IMR-90 (cell line): ENCODE measurements at regions not wholly inside any gene's neighbourhood (a gene's known extent, or its start where the extent isn't known, plus 50 kb on each side); places are given as distances from the start of the nearest gene placed in this dataset.
A peak's percentile ranks its signal among the peaks of the same experiment; 100 is the strongest.

Experiments
- ATAC-seq: fragments of 200-7000 bp; cut with Tn5 transposase; 2 replicates; pipeline ENCODE4 v1.9.1; 2020; ENCODE audit warnings: low read depth, mild to moderate bottlenecking, moderate library complexity
- BruUV-seq: library from RNA; stranded (reverse); fragments of 400-500 nt; replicated peaks from 2 replicates; lab custom pipeline; 2021; lab: Mats Ljungman, UMichigan
- CTCF ChIA-PET: fragments of 300-600 bp; formaldehyde crosslinking; extraction: SDS; loops from one replicate; lab custom pipeline; 2021; ENCODE audit warnings: antibody characterized with exemption; lab: Yijun Ruan, JAX
- POLR2A ChIA-PET: fragments of 300-600 bp; sonication (Branson Sonifier 250); formaldehyde crosslinking; loops from one replicate; lab custom pipeline; 2022; ENCODE audit warnings: antibody characterized with exemption; ENCODE audit not compliant: unreplicated experiment; lab: Charles Lee
- DNase-seq: peaks from one replicate; pipeline ENCODE4 v3.0.0; 2013
- H2AFZ ChIP-seq: replicated peaks from 2 replicates; pipeline ENCODE3; 2013; ENCODE audit warnings: low read length, mild to moderate bottlenecking; ENCODE audit not compliant: poor library complexity
- H2AK5ac ChIP-seq: 2 replicates; pipeline ENCODE4 v1.6.1; 2013; ENCODE audit warnings: low read depth, low read length, inconsistent platforms
- H2AK9ac ChIP-seq: replicated peaks from 2 replicates; pipeline ENCODE3; 2013; ENCODE audit warnings: mild to moderate bottlenecking, low read depth, low read length, moderate library complexity; ENCODE audit not compliant: poor library complexity
- H2BK120ac ChIP-seq: 2 replicates; pipeline ENCODE4 v1.6.1; 2013; ENCODE audit warnings: low read depth, low read length, inconsistent platforms
- H2BK15ac ChIP-seq: 3 replicates; pipeline ENCODE4 v1.6.1; 2013; ENCODE audit warnings: low read depth, low read length, inconsistent platforms
- H2BK20ac ChIP-seq: 2 replicates; pipeline ENCODE4 v1.6.1; 2013; ENCODE audit warnings: low read depth, mild to moderate bottlenecking, inconsistent platforms, low read length, moderate library complexity
- H2BK5ac ChIP-seq: 2 replicates; pipeline ENCODE4 v1.6.1; 2013; ENCODE audit warnings: mild to moderate bottlenecking, low read depth, low read length, inconsistent platforms; ENCODE audit not compliant: poor library complexity, severe bottlenecking
- H3K14ac ChIP-seq: replicated peaks from 2 replicates; pipeline ENCODE4 v1.6.1; 2013; ENCODE audit warnings: low read depth, low read length, inconsistent platforms
- H3K18ac ChIP-seq: 2 replicates; pipeline ENCODE4 v1.6.1; 2013; ENCODE audit warnings: low read depth, low read length, control low read depth
- H3K23ac ChIP-seq: 2 replicates; pipeline ENCODE4 v1.6.1; 2013; ENCODE audit warnings: low read depth, low read length, inconsistent platforms
- H3K27ac ChIP-seq: 2 replicates; pipeline ENCODE4 v1.5.1; 2013; ENCODE audit warnings: mild to moderate bottlenecking, control low read depth, low read length; ENCODE audit not compliant: insufficient read depth
- H3K27me3 ChIP-seq: 2 replicates; pipeline ENCODE4 v1.6.1; 2013; ENCODE audit warnings: low read length; ENCODE audit not compliant: control insufficient read depth, insufficient read depth
- H3K36me3 ChIP-seq: 2 replicates; pipeline ENCODE4 v1.6.1; 2013; ENCODE audit warnings: low read length, mixed read lengths; ENCODE audit not compliant: control insufficient read depth, insufficient read depth
- H3K4ac ChIP-seq: 2 replicates; pipeline ENCODE4 v1.6.1; 2013; ENCODE audit warnings: low read depth, low read length, inconsistent platforms
- H3K4me1 ChIP-seq: 2 replicates; pipeline ENCODE4 v1.6.1; 2013; ENCODE audit warnings: low read length, mixed read lengths; ENCODE audit not compliant: control insufficient read depth, insufficient read depth
- H3K4me2 ChIP-seq: 2 replicates; pipeline ENCODE4 v1.6.1; 2013; ENCODE audit warnings: low read depth, mild to moderate bottlenecking, control low read depth, low read length, moderate library complexity
- H3K4me3 ChIP-seq: 2 replicates; pipeline ENCODE4 v1.5.1; 2013; ENCODE audit warnings: low read depth, mild to moderate bottlenecking, control low read depth, low read length, moderate library complexity; ENCODE audit not compliant: insufficient read depth
- H3K56ac ChIP-seq: 2 replicates; pipeline ENCODE4 v1.6.1; 2013; ENCODE audit warnings: low read length, inconsistent platforms; ENCODE audit not compliant: insufficient read depth; ENCODE audit errors: extremely low read depth
- H3K79me1 ChIP-seq, 2 experiments: 2 replicates each; pipeline ENCODE4 v1.6.1; 2013; ENCODE audit warnings: low read length in 2 of 2, inconsistent platforms in 1 of 2, low read depth in 1 of 2
- H3K9ac ChIP-seq: 2 replicates; pipeline ENCODE4 v1.6.1; 2013; ENCODE audit warnings: low read depth, low read length, control low read depth
- H3K9me1 ChIP-seq: 2 replicates; pipeline ENCODE4 v1.6.1; 2013; ENCODE audit warnings: low read length, inconsistent platforms; ENCODE audit not compliant: insufficient read depth
- H3K9me3 ChIP-seq: 2 replicates; pipeline ENCODE4 v1.6.1; 2013; ENCODE audit warnings: low read length; ENCODE audit not compliant: control insufficient read depth, insufficient read depth
- H4K20me1 ChIP-seq: 2 replicates; pipeline ENCODE4 v1.6.1; 2013; ENCODE audit warnings: low read length, inconsistent platforms; ENCODE audit not compliant: insufficient read depth
- H4K5ac ChIP-seq: 2 replicates; pipeline ENCODE4 v1.6.1; 2013; ENCODE audit warnings: mild to moderate bottlenecking, low read depth, low read length, control low read depth
- H4K8ac ChIP-seq, 2 experiments: 2 replicates each; pipeline ENCODE4 v1.6.1; 2013; ENCODE audit warnings: low read depth in 2 of 2, low read length in 2 of 2, control low read depth in 1 of 2, inconsistent platforms in 1 of 2
- H4K91ac ChIP-seq: 2 replicates; pipeline ENCODE4 v1.6.1; 2013; ENCODE audit warnings: low read depth, low read length, inconsistent platforms; ENCODE audit not compliant: insufficient read depth
- BHLHE40 ChIP-seq: fragments of 150-350 bp; IDR thresholded peaks from 2 replicates; pipeline ENCODE4 v1.6.1; 2016; ENCODE audit warnings: mild to moderate bottlenecking, low read depth, low read length
- USF2 ChIP-seq: fragments of 150-350 bp; IDR thresholded peaks from 2 replicates; pipeline ENCODE4 v1.6.1; 2017; ENCODE audit warnings: mild to moderate bottlenecking, antibody characterized with exemption, low read length, low read depth
- WGBS, 2 experiments: methylation state at CpG; one replicate each; pipeline versions ENCODE4 v1.1.5 to v1.1.7; 2013; ENCODE audit warnings: missing lambda C conversion rate in 2 of 2; ENCODE audit not compliant: insufficient read length in 1 of 2; ENCODE audit errors: extremely low coverage in 2 of 2; 5-methylcytosine and 5-hydroxymethylcytosine counted together
- dilution Hi-C: fragments of 300-500 bp; cut with HindIII; formaldehyde crosslinking; loops from one replicate; pipeline ENCODE4 v1.14.3; 2018; ENCODE audit warnings: low sequenced_read_pairs; ENCODE audit not compliant: unreplicated experiment
- in situ Hi-C: fragments of 300-500 bp; cut with MboI; formaldehyde crosslinking; loops from 3 replicates; pipeline ENCODE4 v1.14.3; 2019; ENCODE audit warnings: low sequenced_read_pairs, inconsistent platforms, mixed read lengths
- intact Hi-C: fragments of 100-400 bp; cut with micrococcal nuclease; formaldehyde crosslinking; loops from 2 replicates; pipeline ENCODE4 v1.10.0; 2022

- H2BK20ac ChIP-seq, result peak overlapping the region; percentile 94; the same call in 1 of the 2 replicates
- no peak overlapping the region for H2AK9ac ChIP-seq
- peak overlapping the region; percentile 78 for H2BK5ac ChIP-seq
- intact Hi-C loops (loop anchor here (1.0 to 10.0 kb wide), 3 partner anchors 101 to 597 kb away; no protein-coding TSS in a partner anchor), dilution Hi-C loops (no loop called here), in situ Hi-C loops (loop anchor here (5.0 to 10.0 kb wide), 3 partner anchors 102 to 520 kb away; partner anchors contain the start of gene MAML3)
- ChIA-PET CTCF (interaction anchor here (1.3 to 1.9 kb wide), 4 partner anchors 73 to 107 kb away, joined by 3 to 7 read pairs (median 3); no protein-coding TSS in a partner anchor), POLR2A (interaction anchor here (0.6 kb wide), 1 partner anchor 17 kb away, joined by 3 read pairs; no protein-coding TSS in a partner anchor)
- H3K18ac ChIP-seq, result peak overlapping the region; percentile 60; the same call in 1 of the 2 replicates
- H4K91ac ChIP-seq, result peak overlapping the region; percentile 20
- peak overlapping the region; percentile 74; the same call in 1 of the 2 replicates for H3K4ac ChIP-seq
- no peak for DNase-seq
- H3K79me1 ChIP-seq, result 0 out of 4 replicates have a peak, but pooled peaks cover 0 to 4% of the 10 kb centered on the region in 2 experiments
- H2BK120ac ChIP-seq, result peak overlapping the region; percentile 94
- peaks cover 26% of the 10 kb centered on the region for H3K4me1 ChIP-seq
- no peak overlapping the region for H3K4me2 ChIP-seq
- peak overlapping the region; percentile 55 to 75 for H4K8ac ChIP-seq
- peak overlapping the region; percentile 18; the same call in 1 of the 2 replicates for H3K9ac ChIP-seq
- no peak for ATAC-seq
- H3K9me1 ChIP-seq, result peaks cover 17% of the 10 kb centered on the region
- WGBS, 2 experiments, result 63% methylated on average over 2 of the region's 2 CpGs; no CpG with 5 or more reads in 1 of the 2 experiments
- H3K27me3 ChIP-seq, result no peaks in the 10 kb centered on the region
- no peaks in the 10 kb centered on the region for H3K36me3 ChIP-seq
- TF ChIP-seq BHLHE40 (no peak), USF2 (peak; percentile 42; the same call in 1 of the 2 replicates)
- no peak overlapping the region for H2AFZ ChIP-seq
- H3K14ac ChIP-seq, result peak overlapping the region; percentile 73; the same call in 1 of the 2 replicates
- peak overlapping the region; percentile 72; the same call in 2 of the 3 replicates for H2BK15ac ChIP-seq
- H3K4me3 ChIP-seq, result no peak overlapping the region
- peak overlapping the region; percentile 49; the same call in 1 of the 2 replicates for H4K5ac ChIP-seq
- H2AK5ac ChIP-seq, result peak overlapping the region; percentile 60; the same call in 1 of the 2 replicates
- H3K27ac ChIP-seq, result peak overlapping the region; percentile 67; the same call in 1 of the 2 replicates
- H3K9me3 ChIP-seq, result no peaks in the 10 kb centered on the region
- BruUV-seq, result no TSS peak
- H4K20me1 ChIP-seq, result no peaks in the 10 kb centered on the region
- H3K56ac ChIP-seq, result peak overlapping the region; percentile 50
- H3K23ac ChIP-seq, result peak overlapping the region; percentile 62; the same call in 1 of the 2 replicates
These were observed 100.8 kb upstream of the MAML3 start for GRCh38 chr4:140254651-140255299.
